GM19467 (cell line): ENCODE measurements at regions not wholly inside any gene's neighbourhood (a gene's known extent, or its start where the extent isn't known, plus 50 kb on each side); places are given as distances from the start of the nearest gene placed in this dataset.

Experiments
- ATAC-seq: cut with Tn5 transposase; IDR thresholded peaks from one replicate; pipeline ENCODE4 v1.9.1; 2021; ENCODE audit warnings: mild to moderate bottlenecking, moderate library complexity; ENCODE audit not compliant: unreplicated experiment

DNA sequence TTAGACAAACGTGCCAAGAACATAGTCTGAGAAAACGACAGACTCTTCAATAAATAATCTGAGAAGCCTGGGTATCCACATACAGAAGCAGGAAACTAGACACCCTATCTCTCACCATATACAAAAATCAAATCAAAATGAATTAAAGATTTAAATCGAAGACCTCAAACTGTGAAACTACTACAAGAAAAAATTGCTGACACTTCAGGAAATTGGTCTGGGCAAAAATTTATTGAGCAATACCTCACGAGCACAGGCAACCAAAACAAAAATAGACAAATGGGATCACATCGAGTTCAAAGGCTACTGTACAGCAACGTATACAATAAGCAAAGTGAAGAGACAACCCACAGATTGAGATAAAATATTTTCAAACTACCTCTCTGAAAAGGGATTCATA is 292.8 kb upstream of the RGS18 start:
- no peak for ATAC-seq

GRCh38 chr1:191866155-191866554 is 292.1 kb upstream of the RGS18 start:
- ATAC-seq, result no peak

DNA sequence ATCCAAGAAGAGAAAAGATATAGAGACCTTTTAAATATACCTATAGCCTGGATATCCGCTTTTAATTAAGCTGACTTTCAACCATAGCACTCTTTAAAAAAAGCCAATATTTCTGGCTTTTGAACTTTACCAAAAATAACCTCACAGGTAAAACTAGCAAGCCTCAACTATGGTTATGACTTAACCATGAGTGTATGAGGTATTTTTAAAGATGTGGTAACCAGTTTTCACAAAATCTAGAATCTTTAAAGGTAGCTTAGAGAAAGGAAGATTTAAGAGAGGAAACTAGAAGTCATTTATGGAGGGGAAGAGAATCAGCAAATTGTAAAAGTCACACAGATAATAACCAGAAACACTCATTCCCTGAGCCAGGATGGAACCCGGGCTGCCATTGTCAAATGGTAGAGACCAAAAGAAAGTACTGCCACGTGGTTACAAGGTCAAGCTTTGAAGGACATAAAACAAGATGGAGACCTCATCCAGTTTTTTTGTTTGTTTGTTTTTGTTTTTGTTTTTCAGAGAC is 288.4 kb upstream of the RGS18 start:
- ATAC-seq, result no peak

GRCh38 chr1:191870490-191870889 is 287.8 kb upstream of the RGS18 start:
- peak; percentile 55 for ATAC-seq

- no peak for ATAC-seq
Measured at GRCh38 chr1:191875994-191876393, 282.3 kb upstream of the RGS18 start.

- ATAC-seq, result no peak
Measured at GRCh38 chr1:191876631-191877030, 281.6 kb upstream of the RGS18 start.

GRCh38 chr1:191882870-191883269 is 275.4 kb upstream of the RGS18 start:
- ATAC-seq, result no peak

DNA sequence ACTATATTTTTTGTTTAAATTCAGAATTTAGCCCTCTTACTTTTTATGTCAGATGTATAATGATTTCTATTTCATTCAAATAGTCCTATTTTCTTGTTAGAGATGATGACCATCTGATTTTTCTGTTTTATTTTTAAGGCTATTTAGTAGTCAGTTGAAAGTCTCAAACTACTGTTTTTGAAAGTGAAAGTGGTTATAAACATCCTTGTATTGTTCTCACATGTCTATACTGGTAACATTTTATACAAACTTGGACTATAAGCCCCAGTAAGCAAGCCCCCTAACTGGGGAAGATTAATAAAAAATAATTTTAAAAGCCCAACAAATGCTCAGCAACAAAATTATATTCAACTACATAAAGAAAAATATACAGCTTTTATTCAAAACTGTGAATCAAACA is 271.3 kb upstream of the RGS18 start:
- no peak for ATAC-seq

DNA sequence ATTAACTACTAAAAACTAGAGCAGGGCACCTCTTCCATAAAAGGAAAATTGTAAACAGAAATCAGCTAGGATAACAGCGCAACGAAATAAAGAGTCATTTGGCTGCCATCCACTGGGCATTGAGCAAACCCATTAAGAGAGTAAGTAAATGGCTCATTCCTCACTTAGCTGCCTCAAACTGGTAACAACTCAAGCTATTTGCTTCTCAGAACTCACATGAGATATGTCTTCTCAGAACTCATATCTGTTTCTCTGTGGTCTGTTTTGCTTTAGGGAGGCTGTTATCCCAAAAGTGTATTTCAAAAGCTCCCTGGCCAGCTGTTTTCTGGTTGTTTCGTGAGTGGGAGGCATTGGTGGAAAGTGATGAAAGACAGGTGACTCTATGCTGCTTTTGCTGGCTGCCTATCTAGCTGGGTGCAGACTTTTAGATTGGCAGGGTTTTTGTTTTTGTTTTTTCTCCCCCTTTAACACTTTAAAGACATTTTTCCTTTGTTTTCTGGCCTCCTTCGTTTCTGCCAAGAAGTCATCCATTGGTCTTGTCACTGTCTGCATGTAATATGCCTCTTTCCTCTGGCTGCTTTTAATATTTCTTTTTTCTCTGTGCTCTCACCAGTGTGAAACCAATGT is 269.2 kb upstream of the RGS18 start:
- ATAC-seq, result no peak

DNA sequence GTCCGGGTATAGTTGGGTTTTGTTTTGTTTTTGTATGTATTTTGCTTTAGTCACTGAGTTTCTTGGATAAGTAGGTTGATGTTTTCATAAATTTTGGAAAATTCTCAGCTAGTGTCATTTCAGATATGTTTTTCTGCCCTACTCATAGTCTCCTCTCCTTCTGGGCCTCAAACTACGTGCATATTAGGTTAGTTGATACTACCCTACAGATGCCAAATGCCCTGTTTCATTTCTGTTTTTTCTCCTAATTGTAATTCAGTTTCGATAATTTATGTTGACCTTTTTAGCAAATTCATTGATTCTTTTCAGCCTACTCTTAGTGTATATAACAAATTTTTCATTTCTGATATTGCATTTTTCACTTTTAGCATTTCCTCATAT is 268.6 kb upstream of the RGS18 start:
- no peak for ATAC-seq

GRCh38 chr1:191890433-191891088 is 267.7 kb upstream of the RGS18 start:
- ATAC-seq, result no peak

DNA sequence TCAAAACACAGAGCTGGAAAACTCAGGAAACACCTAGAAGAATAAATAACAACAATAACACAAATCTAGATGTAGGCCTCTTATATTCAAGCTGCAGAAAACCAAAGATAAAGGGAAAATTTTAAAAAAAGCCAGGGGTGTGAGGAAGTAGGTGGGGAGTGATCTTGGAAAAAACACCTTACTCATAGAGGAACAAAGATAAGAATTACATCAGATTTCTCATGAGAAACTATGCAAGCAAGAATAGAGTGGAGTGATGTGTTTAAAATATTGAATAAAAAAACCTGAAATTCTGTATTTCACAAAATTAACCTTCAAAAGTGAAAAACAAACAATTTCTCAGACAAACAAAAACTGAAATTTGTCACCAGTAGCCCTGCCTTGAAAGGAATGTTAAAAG is 265.5 kb upstream of the RGS18 start:
- ATAC-seq, result no peak

- ATAC-seq, result no peak
Measured at GRCh38 chr1:191895049-191895448, 263.2 kb upstream of the RGS18 start.

GRCh38 chr1:191895462-191896058 is 262.7 kb upstream of the RGS18 start:
- ATAC-seq, result no peak

DNA sequence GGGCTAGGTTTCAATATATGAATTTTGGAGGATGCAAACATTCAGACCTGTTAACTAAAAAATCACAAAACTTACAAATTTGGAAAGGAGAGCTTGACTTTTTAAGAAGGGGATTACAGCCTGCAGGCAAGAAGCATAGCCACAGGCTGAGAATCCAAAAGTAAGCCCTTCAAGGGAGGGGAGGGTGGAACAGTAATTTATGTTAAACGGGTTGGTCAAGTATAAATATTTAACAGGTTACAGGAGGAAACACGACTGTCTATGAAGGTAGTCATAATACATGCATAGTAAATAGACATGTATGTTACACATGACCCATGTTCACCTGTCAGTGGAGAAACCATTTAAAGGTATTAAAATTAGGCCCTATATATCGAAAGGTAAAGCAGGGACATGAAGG is 261.1 kb upstream of the RGS18 start:
- no peak for ATAC-seq

- ATAC-seq, result no peak
Measured at GRCh38 chr1:191901651-191902050, 256.6 kb upstream of the RGS18 start.

DNA sequence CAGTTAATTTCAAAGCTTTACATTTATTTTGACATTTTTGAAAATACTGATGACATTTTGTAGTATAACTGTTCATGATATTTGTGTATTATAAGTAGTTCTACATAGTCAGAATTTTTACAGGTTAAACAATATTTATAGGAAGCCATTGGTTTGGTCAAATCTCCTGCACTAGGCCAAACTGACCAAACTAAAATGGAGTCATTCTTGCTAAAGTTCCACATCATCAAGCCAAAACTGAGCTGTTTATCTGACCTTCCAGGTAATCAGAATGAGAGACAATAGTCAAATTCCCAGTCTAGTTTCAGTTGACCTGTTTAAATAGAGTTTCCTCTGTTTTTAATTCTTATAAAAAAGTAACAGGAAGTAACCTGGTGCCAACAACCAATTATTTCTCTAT is 253.3 kb upstream of the RGS18 start:
- no peak for ATAC-seq

- no peak for ATAC-seq
Measured at GRCh38 chr1:191905781-191906180, 252.5 kb upstream of the RGS18 start.

DNA sequence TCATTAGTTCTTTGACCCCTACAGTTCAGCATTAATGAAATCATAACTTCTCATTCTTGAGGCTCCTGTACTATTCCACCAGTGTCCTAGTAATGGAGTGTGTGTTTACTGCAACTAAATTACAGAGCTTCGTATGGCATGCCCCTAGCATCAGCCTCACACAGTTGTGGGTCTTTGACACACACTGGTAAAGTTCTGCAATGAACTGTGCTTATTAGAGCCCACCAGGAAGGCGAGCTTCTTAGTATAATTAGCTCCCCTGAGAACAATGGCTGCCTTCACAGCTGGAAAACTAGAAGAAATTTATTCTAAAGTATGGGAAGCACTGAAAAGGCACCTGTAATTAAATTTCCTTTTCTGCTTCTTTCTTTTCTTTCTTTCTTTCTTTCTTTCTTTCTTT is 251.1 kb upstream of the RGS18 start:
- ATAC-seq, result no peak

GRCh38 chr1:191910245-191910644 is 248.0 kb upstream of the RGS18 start:
- ATAC-seq, result no peak

DNA sequence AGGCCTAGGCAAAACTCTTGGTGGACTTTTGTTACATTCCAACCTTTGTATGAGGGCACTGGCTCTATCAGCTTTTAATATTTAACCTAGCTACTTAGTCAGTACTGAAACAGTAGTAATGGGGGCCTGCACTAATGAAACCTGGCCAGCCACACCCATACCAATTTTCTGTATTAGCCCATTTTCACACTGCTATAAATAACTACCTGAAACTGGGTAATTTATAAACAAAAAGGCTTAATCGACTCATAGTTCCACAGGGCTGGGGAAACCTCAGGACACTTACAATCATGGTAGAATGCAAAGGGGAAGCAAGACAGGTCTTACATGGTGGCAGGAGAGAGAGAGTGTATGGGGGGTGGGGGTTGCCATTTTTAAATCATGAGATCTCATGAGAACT is 245.7 kb upstream of the RGS18 start:
- ATAC-seq, result peak; percentile 53

DNA sequence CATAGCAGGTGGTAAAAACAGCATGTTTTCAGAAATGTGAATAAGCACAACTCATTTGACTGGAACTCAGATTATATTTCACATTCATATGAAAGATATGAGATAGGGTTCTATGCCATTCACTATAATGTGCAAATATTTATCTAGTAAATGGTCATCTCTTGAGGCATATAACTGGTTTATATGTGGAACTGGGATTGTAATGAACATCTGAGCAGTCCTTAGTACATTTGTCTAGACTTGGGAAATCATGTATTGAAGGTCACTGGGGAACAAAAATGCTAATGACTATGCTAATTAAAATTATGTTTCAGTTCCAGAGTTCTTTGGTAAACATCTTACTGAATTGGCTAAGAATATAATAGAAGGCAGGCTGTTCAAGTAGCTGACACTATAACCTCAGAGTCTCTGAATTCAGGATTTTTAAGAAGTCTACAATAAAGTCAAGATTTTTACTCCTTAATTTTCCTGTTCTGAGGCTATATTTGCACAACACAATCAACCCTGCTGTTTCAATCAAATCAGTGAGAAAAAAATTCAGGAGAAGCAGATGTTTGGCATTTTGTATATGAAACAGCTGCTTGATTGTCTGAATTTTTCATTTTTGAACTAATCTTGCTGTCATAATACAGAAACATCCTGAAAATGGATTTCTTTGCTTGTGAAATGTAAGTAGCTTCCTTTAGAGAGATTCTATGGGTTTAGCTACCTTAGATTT is 244.8 kb upstream of the RGS18 start:
- ATAC-seq, result no peak
